Amygdala (tissue), 56 donors: ENCODE measurements at regions not wholly inside any gene's neighbourhood (a gene's known extent, or its start where the extent isn't known, plus 50 kb on each side); places are given as distances from the start of the nearest gene placed in this dataset.

ENCODE experiments used
- DNase-seq, 56 donors: peaks; one replicate each; lab custom pipeline; 2025; lab: John Stamatoyannopoulos, UW

DNA sequence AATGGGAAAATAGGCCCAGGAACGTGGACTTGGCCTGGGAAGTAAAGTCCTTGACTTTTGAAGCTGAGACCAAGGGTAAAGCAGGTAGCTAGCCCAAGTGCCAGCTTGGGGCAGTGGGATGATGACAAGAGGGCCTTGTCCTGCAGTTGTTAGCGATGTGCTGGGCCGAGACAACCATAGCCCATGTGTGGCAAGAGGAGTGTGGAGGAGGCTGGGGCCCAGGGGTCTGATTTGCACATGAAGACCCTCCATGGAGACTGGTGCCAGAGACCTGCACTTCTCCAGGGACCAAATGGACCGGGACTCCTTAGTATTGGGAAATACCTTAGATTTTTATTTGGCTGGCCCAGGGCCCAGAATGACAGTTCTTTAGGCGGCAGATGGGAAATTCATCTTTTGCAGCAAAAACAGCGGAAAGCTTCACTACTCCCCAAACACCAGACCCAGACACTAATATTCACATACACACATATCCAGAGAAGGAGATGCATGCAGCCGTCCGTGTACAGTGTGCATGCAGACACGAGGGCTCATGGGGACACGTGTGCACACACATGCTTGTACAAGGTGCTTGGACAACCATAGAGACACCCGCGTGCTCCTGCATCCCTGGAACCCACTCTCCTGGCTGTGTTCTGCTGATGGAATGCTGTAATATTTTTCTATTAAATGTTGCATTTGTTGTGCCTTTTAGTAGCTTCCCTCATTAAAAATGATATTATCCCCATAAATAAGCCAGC lies 78.1 kb upstream of the CSF3R start:
- DNase-seq: no peak

DNA sequence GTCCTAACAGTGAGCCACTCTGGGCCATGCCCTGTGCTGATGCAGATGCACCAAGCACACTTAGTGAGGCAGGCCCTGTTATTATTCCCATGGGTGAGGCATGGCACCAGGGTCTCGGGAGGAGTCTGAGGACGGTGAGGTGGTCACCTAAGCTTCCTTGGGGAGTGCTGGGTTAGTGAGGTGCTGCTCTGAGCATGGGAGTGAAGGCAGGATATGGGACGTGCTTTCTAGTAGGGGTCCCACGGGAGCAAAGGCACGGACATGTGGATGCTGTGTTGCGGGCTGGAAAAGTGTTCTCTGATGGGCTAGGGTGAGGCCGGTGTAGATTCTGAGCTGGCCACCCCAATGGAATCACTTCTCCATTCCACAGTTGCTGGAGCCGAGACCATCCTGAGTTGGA lies 77.5 kb upstream of the CSF3R start:
- no peak for DNase-seq

DNA sequence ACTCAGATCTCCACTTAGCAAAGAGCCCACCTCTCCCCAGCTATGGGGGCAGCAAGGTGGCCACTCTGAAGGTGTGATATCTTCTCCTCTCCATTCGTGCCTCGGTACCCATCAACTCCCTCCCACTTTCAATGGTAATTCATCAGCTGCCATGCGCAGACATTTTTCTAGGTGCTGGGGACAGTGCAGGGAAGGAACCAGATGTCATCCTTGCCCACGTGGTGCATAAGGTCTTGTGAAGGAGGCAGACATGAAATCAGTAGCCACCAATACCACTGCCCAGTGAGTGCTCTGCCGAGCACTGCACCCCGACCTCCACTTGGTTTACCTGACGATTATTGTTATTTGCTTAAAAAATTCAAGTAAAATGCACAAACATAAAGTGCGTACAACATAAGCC lies 76.3 kb upstream of the CSF3R start:
- no peak for DNase-seq

DNA sequence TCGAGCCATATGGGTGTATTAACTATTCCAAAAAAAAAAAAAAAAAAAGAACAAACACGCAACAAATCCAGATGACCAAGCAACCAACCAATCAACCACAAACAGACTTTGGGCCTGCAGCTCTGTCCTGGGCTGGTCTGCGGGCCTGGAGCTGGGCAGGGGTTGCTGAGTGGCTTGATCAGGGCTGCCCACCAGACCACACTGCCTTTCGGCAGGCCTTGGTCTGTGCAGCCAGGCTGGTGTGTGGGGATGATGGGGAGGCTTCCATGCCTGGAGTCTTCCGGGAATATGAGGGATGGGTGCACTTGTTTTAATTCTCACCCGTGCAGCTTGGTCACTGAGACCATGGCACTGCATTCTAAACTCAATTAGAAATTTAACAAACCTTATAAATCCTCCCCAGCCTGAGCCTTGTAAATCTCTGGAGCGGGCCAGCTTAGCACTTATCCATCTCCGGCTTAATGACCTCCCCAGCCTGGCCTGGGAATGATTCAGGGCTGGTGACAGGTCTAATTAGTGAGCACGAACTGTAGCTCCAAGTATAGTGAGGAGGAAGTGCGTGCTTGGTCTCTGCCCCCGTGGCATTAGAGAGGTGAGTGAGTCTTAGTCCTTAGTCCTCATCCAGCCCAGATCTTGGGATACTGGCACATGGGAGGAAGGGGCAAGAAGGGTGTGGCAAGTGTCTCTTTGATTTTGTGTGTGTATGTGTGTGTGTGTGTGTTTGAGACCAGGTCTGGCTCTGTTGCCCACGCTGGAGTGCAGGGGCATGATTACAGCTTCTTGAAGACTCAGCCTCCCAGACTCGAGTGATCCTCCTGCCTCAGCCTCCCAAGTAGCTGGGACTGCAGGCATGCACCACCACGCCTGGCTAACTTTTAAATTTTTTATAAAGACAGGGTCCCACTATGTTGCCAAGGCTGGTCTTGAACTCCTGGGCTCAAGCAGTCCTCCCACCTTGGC lies 74.6 kb upstream of the CSF3R start:
- no peak for DNase-seq

DNA sequence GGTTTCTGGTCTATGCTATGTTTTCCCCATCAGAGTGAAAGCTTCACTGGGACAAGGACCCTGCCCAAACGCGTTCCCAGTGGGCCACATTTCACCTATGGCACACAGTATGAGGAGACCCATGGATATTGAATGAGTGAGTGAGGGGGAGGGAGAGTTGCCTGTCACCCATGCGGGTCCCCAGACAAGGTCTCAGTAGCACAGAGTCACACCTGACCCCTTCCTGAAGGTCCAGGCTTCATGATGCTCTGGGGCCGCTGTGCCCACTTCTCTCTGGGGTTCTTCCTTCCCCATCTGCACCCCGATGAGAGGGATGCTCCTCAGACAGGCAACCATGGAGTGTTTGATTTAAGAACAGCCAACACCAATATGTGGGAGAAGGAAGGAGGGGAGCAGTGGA lies 72.3 kb upstream of the CSF3R start:
- no peak for DNase-seq

DNA sequence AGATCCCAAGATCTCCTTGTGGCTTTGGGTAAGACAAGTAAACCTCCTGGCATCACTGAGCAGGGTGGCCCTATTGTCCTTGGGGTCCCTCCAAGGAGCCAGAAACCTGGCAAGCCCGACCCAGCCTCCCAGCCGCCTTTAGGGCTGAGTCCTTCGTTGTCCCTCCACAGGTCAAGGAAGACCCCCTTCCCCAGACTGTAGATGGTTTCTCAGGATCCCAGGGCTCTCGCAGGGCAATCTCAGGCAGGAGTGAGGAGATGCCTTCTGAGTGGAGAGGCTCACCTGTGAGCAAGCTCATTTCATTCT lies 71.6 kb upstream of the CSF3R start:
- DNase-seq: no peak

DNA sequence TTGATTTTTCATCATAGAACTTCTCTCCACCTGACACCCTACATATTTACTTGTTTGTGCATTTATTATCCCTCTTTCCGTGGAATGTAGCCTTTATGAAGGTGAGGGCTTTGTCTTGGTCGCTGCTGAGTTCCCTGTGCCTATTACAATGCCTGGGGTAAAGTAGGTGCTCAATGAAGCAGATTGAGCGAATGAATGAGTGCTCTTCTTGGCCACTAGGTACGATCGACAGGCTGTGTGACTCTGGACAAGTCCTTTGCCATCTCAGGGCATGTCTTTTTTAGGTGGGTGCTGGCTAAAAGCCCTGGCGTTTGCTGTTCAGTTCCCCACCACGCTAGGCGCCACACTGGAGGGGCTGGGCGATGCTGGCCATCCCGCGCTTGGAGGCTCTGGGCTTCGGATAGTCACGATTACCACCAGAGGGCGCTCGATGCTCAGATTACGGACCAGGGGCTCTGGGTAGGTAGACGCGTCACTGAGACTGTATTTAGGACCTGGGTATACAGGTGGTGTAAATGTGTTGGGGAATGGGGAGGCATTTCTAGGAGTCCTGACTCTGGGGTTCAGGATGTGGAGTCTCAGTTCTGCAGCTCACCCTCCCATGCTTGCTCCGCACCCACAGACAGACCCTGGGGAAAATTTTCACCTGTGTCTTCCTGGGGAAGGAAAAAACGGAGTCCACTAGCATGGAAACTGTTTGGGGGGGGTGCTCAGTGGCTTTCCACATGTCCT lies 71.0 kb upstream of the CSF3R start:
- DNase-seq: peak in 34 of 56 donors; percentile 1 to 63 (median 24)

DNA sequence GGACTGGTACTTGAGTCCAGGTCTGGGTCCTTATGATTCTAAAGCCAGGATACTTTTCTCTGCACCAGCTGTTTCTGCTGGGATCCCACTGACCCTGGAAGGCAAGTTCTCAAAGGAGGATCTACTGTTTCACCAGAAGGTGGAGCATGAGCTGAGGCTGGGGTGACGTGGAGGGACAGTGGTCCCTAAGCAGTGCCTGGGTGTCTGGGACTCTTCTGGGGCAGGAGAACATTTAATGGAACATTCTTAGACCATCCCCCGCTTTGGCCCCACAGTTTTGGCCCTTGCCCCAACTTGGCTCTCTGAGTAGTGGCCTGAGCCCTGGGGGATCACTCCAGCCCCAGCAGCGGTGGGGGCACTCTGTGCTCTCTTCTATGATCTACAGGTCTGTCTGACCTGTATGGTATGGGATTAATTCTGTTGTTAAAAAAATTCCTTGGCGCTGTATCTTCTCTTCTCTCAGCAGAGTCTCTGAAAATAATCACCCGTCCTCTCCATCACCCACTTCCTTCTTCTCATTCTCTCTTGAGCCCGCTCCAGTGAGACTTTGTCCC lies 60.3 kb upstream of the CSF3R start:
- DNase-seq: no peak

DNA sequence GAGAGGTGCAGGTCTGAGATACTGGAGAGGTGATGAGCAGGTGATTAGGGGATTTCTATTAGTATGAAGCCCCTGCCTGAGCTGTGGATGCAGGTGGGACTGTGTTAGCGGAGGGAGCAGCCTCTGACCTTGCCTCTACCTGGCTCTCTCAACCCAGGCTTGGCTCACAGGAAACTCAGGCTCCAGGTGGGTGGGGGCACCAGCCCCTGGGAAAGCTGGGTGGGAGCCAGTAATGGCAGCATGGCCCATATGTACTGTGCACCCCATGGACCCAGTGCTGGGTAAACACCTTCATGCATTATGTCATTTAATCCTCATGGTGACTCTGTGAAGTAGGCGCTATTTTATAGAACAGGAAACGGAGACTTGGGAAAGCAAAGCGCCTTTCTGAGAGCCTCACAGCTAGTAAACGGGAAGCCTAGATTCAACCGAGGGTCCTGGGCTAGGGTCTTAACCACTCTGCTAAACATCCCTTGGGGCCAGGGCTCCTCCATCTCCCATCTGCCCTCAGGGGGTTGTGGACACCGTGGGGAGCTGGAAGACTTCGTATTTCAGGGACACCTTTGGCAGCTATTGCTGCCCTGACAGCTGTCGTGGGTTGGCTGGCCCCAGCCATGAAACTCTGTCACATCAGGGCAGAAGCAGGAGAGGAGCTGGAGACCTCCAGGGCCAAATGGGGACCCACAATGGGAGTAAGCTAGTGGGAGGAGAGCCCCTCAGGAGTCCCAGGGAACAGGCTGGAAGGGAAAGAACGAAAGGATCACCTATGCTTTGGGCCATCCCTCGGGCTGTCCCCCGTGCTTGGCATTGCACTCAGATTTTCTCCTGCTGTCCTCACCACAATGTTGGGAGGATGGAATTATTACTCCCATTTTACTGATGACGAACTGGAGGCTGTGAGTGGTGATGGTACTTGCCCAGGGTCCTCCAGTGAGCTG lies 59.6 kb upstream of the CSF3R start:
- no peak for DNase-seq

DNA sequence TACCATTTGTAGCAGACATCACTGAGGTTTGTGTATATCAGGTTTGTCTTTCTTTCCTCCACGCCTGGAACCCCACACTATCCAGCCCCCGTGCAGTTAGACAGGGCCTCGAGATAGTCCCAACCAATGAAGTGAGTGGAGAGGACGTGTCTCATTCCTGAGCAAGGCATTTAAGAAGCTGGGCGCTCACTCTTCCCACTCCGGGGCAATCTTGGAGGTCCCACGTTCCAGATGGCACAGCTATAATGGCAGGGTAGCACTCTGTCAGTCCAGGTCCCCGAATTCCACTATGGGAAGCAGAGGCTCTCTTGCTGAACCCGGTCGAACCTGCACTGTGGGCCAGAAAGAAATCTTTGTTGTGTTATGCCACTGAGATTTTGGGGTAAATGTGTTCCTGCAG lies 57.3 kb upstream of the CSF3R start:
- DNase-seq: no peak

DNA sequence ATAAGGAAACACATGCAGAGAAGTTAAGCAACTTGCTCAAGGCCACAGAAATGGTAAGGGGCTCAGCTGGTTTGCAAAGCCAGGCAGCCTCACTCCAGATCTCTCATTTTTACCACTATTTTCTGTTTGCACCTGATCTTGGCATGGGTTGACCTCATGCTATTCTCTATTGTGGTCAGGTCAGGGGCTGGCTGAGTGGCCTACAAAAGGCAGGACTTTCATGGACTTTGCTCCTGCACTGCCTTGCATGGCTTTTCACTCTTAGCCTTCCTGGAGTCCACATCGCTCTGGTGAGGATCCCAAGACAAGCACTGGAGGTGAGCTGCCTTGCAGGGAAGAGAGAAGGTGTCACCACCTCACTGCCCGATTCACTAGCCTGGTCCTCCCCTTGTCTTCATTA lies 56.8 kb upstream of the CSF3R start:
- no peak for DNase-seq

DNA sequence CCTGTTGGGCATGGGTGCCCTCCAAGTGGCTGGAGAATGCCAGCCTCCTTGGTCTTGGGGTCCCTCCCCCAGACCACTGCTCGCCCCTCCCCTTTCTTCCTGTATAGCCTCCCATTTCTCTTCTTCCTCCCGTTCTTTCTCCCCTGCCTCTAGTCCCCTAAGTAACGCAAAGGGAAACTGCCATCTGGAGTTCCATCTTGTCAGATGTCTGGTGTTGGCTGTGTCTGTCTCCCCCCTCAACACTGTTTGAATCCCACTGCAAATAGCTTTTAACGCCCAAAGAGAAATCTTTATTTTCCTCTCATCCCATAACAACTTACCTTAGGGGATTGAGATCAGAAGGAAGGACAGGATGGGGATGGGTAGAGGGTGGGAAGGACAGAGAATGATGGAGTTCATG lies 55.3 kb upstream of the CSF3R start:
- no peak for DNase-seq

DNA sequence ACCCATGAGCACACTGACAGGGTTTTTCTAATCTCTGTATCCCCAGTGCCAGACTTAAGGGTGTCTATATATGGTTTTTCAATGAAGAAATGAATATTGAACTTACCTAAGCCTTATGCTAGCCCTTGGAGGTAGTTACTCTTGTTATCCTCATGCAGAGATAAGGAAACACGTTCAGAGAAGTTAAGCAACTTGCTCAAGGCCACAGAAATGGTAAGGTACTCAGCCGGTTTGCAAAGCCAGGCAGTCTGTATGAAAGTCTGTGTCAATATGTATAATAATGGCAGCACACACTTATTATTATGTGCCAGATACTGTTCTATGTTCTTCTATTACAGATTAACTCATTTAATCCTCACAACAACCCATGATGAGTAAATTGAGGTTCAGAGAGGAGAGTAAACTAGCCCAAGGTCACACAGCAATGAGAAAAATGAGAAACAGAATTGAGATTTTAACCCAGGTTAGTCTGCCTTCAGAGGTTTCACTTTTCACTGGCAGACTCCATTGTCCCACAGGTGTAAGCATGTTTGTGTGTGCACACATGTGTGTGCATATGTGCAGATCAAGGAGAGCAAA lies 54.6 kb upstream of the CSF3R start:
- no peak for DNase-seq

DNA sequence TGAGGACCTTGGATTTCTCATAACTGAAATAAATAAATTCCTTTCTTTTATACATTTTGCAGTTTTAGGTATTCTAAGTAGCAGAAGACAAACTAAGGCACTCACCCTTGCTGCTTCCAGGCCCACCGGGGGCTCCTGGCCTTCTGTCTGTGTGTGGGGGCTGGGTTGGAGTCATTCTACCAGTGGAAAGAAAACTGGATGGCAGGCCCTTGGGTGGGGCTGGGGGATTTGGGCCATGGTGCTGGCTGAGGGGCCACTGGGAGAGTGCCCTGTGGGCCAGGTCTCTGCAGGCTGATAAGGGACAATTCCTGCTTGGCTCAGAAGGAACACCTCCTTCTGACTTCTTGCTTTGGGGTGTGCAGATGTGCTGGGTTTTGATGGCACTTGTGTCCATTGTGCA lies 54.0 kb upstream of the CSF3R start:
- no peak for DNase-seq

DNA sequence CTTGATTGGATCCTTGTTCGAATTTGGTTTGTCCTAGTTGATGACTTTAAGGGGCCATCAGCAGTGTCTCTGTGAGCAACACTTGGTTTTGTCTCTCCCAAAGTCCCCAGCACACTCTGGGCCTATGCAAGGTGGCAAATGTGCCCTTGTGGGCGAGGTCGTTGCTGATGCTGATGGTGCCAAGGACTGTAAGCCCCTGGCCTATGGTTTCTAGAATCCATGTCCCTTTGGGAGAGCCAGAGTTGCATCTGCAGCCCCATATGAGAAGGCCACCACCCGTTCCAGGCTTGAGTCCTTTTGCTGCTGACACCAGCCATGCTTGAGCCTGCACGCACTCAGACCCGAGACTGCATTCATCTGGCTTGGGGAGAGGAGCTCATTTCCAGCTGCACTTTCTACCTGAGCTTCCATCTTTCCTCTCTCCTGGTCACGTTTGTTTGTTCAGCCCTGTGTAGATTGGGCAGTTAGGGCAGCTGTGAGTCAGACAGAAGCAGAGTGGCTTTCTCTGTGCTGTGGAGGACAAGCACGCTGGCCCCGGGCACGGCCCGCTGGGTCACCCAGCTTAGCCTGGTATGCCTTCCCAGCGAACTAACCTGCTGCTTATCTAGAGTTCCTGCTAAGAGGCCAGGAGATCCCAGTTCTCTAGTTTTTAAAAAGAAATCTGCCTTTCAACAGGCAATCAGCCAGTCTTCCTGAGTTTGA lies 52.1 kb upstream of the CSF3R start:
- no peak for DNase-seq

DNA sequence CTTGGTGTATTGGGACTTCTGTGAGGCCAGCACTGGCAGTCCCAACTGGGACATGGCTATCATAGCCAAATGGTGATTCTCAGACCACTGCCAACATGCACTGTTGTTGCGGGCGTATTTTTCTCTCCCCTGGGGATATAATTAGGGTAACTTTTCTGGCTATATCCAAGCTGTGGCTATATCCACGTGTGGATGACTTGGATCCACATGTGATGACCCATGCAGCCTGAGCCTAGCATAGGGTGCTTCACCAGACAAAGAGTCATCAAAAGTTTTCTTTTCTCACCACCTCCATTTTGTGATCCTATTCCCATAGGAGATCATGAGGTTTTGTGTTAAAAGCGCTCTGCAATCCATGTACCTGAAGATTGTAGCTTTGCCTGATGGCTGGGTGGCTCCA lies 51.2 kb upstream of the CSF3R start:
- no peak for DNase-seq

DNA sequence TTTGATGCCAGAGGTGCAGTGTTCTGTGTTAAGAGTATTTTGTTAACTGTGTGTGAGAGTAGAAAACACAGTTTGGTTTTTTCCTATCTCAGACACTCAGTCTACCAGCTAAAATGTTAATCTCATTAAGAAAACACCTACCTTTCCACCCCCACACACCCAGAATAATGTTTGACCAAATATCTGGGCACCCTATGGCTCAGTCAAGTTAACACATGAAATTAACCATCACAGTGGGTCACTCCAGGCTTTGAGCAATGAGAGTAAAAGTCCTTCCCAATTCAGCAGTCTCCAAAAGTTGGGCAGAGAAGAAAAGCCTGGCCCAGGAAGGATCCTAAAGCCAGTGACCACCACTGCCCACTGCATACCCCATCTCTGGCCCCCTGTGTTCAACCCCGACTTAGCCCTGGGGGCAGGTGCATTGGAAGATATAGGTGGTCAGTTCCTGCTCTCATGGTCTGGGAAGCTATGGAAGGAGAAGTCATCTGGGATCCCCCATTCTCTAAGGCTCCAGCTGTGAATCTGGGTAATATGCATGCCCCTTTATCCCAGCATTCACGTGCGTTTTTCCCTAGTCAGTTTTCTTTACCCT lies 50.2 kb upstream of the CSF3R start:
- DNase-seq: no peak
